B cell (primary cell): ENCODE measurements at regions not wholly inside any gene's neighbourhood (a gene's known extent, or its start where the extent isn't known, plus 50 kb on each side); places are given as distances from the start of the nearest gene placed in this dataset.

Source experiments
- EZH2 ChIP-seq: IDR thresholded peaks from 2 replicates; pipeline ENCODE4 v1.6.1; 2012; ENCODE audit warnings: borderline replicate concordance, low read depth, mild to moderate bottlenecking, moderate library complexity, low read length; ENCODE audit not compliant: insufficient read depth, poor library complexity, severe bottlenecking
- TF ChIP-seq, protein P1 (sequence below): fragments of 200-600 bp; IDR thresholded peaks from one replicate; pipeline ENCODE4 v1.8.0; 2022; ENCODE audit warnings: antibody characterized with exemption, mild to moderate bottlenecking

DNA sequence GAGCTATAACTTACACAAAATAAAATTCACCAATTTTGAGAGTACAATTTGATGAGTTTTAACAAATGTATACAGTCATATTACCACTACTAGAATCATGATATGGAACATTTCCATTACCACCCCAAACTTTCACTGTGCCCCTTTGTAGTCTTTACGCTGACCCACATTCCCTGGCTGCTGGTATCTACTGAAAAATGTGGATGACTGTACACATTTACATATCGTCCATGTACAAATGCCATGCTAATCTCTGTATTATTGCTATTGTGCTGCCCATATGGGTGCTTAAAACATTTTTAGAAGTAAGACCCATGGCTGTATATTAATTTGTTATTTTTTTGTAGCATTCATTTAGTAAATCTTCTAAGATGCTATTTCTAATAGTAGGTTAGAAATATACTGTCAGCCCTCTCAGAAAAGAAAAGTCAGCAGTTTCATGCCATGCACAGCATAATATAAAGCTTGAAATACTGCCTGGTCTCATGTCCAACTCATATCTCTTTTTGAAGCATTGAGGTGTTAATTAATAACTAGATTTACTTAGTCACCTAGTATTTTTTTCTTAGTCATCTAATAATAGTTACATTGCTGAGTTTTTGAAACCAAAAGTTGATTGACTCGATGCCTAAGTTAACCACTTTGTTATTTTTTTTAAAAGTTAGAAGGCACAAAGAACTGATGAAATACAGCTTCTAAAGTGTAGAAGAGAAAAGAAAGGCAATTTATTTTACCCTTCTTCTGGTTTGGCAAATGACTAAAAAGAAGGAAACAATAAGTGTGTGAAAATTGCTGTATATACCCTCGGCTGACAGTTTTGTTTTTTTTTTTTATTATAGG lies 188.3 kb upstream of the MEF2C start:
- TF ChIP-seq, protein P1, sequence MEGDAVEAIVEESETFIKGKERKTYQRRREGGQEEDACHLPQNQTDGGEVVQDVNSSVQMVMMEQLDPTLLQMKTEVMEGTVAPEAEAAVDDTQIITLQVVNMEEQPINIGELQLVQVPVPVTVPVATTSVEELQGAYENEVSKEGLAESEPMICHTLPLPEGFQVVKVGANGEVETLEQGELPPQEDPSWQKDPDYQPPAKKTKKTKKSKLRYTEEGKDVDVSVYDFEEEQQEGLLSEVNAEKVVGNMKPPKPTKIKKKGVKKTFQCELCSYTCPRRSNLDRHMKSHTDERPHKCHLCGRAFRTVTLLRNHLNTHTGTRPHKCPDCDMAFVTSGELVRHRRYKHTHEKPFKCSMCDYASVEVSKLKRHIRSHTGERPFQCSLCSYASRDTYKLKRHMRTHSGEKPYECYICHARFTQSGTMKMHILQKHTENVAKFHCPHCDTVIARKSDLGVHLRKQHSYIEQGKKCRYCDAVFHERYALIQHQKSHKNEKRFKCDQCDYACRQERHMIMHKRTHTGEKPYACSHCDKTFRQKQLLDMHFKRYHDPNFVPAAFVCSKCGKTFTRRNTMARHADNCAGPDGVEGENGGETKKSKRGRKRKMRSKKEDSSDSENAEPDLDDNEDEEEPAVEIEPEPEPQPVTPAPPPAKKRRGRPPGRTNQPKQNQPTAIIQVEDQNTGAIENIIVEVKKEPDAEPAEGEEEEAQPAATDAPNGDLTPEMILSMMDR, result no peak
- TF ChIP-seq EZH2, result no peak
